OCI-LY3 (cell line): ENCODE measurements at regions not wholly inside any gene's neighbourhood (a gene's known extent, or its start where the extent isn't known, plus 50 kb on each side); places are given as distances from the start of the nearest gene placed in this dataset.

Source experiments
- H2AFZ ChIP-seq: fragments of 200-600, 300-600 bp; shearing (Covaris generic); 2 replicates; pipeline ENCODE4 v1.6.0; 2014; ENCODE audit warnings: antibody characterized with exemption, low read depth, low read length
- H3K27ac ChIP-seq: fragments of 200-600, 300-600 bp; sonication (generic); 2 replicates; pipeline ENCODE4 v1.5.1; 2014; ENCODE audit warnings: mild to moderate bottlenecking, low read length, moderate library complexity, mixed read lengths
- H3K27me3 ChIP-seq: fragments of 200-600, 300-600 bp; sonication (generic); 2 replicates; pipeline ENCODE4 v1.6.1; 2014; ENCODE audit warnings: low read depth, low read length, mixed read lengths
- H3K36me3 ChIP-seq: fragments of 200-600, 300-600 bp; sonication (generic); replicated peaks from 2 replicates; pipeline ENCODE3; 2014; ENCODE audit warnings: low read depth, low read length, mixed read lengths
- H3K4me1 ChIP-seq: fragments of 300-600, 200-600 bp; sonication (generic); 2 replicates; pipeline ENCODE4 v1.6.1; 2014; ENCODE audit warnings: low read length, mixed read lengths
- H3K4me2 ChIP-seq: fragments of 200-600, 300-600 bp; sonication (generic); 2 replicates; pipeline ENCODE4 v1.6.1; 2014; ENCODE audit warnings: low read length, mixed read lengths
- H3K4me3 ChIP-seq: fragments of 300-600, 200-600 bp; sonication (generic); 2 replicates; pipeline ENCODE4 v1.5.1; 2014; ENCODE audit warnings: antibody characterized with exemption, mild to moderate bottlenecking, low read length, moderate library complexity
- H3K79me2 ChIP-seq: fragments of 300-600, 200-600 bp; shearing (Covaris generic); 2 replicates; pipeline ENCODE4 v1.6.1; 2014; ENCODE audit warnings: mild to moderate bottlenecking, low read length, mixed read lengths
- H3K9ac ChIP-seq: fragments of 300-600, 200-600 bp; shearing (Covaris generic); 2 replicates; pipeline ENCODE4 v1.6.0; 2014; ENCODE audit warnings: mild to moderate bottlenecking, low read length, moderate library complexity
- H3K9me3 ChIP-seq: fragments of 200-600, 300-600 bp; shearing (Covaris generic); 2 replicates; pipeline ENCODE4 v1.6.1; 2014; ENCODE audit warnings: low read length, mixed read lengths; ENCODE audit not compliant: insufficient read depth
- H4K20me1 ChIP-seq: fragments of 200-600, 300-600 bp; sonication (generic); 2 replicates; pipeline ENCODE4 v1.6.1; 2016; ENCODE audit warnings: low read length, mixed read lengths; ENCODE audit not compliant: insufficient read depth
- EZH2phosphoT487 ChIP-seq: fragments of 200-600 bp; shearing (Covaris generic); IDR thresholded peaks from 2 replicates; pipeline ENCODE4 v1.6.1; 2018; ENCODE audit warnings: antibody characterized with exemption, mixed run types, low read depth
- TF ChIP-seq, protein P1 (sequence below): fragments of 200-600, 300-600 bp; sonication (generic); IDR thresholded peaks from 2 replicates; pipeline ENCODE4 v1.5.1; 2014; ENCODE audit warnings: antibody characterized with exemption, low read length, low read depth

DNA sequence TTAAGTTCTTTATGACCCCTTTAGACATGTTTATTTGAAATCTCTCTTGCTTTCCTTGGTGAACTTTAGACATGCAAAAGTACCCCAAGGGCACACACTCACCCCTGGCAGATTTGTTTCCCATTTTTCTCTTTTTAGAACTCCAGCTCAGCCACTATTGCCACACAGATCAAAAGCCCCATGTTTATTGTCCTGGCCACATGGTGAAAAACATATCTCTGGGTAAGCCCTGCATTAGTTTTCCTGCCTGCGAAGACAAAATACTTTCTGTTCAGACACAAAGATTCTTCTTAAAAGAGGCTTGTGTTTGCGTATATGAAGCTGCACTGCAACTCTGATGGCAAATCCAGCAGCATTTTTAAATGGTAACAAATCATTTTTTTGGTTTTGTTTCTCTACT, 200.0 kb downstream of the POLR1F start:
- H3K9me3 ChIP-seq: no peaks in the 10 kb centered on the region
- no peaks in the 10 kb centered on the region for H3K36me3 ChIP-seq
- no peaks in the 10 kb centered on the region for H3K4me1 ChIP-seq
- H3K9ac ChIP-seq: no peak overlapping the region
- no peaks in the 10 kb centered on the region for H3K27me3 ChIP-seq
- H3K4me2 ChIP-seq: no peak overlapping the region
- no peak overlapping the region for H3K4me3 ChIP-seq
- H3K27ac ChIP-seq: no peak overlapping the region
- H4K20me1 ChIP-seq: no peaks in the 10 kb centered on the region
- no peak overlapping the region for H2AFZ ChIP-seq
- no peaks in the 10 kb centered on the region for H3K79me2 ChIP-seq
- no peak for TF ChIP-seq EZH2phosphoT487
- TF ChIP-seq, protein P1, sequence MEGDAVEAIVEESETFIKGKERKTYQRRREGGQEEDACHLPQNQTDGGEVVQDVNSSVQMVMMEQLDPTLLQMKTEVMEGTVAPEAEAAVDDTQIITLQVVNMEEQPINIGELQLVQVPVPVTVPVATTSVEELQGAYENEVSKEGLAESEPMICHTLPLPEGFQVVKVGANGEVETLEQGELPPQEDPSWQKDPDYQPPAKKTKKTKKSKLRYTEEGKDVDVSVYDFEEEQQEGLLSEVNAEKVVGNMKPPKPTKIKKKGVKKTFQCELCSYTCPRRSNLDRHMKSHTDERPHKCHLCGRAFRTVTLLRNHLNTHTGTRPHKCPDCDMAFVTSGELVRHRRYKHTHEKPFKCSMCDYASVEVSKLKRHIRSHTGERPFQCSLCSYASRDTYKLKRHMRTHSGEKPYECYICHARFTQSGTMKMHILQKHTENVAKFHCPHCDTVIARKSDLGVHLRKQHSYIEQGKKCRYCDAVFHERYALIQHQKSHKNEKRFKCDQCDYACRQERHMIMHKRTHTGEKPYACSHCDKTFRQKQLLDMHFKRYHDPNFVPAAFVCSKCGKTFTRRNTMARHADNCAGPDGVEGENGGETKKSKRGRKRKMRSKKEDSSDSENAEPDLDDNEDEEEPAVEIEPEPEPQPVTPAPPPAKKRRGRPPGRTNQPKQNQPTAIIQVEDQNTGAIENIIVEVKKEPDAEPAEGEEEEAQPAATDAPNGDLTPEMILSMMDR: no peak

DNA sequence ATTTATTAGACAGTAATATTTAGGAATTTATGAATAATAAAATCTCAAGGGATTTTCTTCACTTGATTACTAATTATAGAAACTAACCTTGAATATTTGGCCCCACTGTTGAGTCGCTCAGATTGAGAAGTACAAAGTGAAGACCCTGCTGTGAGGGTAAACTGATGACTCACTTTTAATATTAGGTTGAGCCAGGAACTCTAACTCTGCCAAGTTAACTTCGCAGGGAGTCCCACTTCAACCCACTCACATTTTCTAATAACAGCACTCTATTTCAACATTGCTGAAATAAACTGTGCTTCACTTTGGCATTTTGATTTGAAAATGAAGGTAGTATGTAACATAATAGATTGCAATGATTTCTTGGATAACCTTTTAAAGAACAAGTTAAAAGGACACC, 200.7 kb downstream of the POLR1F start:
- Histone ChIP-seq H4K20me1 (no peaks in the 10 kb centered on the region), H3K27ac (no peak overlapping the region), H3K4me2 (no peak overlapping the region), H3K79me2 (no peaks in the 10 kb centered on the region), H3K4me1 (no peaks in the 10 kb centered on the region), H3K9me3 (no peaks in the 10 kb centered on the region), H3K4me3 (no peak overlapping the region), H2AFZ (no peak overlapping the region), H3K9ac (no peak overlapping the region), H3K27me3 (no peaks in the 10 kb centered on the region), H3K36me3 (no peaks in the 10 kb centered on the region)
- no peak for TF ChIP-seq EZH2phosphoT487
- TF ChIP-seq, protein P1: no peak

DNA sequence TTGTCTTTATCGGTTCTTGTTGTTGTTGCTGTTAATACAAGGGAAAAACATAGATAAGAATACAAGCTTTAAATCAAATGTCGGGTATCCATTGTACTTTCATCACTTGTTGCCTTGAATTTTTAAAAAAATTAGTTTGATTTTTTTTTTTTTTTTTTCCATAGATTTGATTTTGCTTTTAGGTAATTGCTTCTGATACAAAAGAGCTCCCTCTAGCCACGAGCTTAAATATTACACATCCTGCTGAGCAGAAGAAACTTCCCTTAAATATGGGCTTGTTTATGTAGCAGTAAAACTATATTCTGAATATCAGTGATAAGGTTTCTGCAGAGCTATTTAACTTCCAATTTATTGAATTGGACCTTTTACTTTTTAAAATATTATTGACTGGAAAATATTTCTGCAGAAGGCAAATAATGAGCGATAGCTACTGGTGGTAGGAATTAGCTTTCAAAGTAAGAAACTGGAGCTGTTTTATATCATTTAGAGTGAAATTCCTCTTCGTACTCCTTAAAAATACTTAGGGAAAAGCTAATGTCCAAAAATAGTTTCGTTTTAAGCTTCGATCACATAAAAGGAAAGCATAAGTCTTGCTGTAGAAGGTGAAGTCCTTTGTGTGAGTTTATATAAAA, 216.9 kb downstream of the POLR1F start:
- no peaks in the 10 kb centered on the region for H3K9me3 ChIP-seq
- peak overlapping the region; percentile 33; the same call in 1 of the 2 replicates for H2AFZ ChIP-seq
- no peak overlapping the region for H3K4me2 ChIP-seq
- no peak overlapping the region for H3K9ac ChIP-seq
- TF ChIP-seq, protein P1: peak; percentile 54
- no peak for TF ChIP-seq EZH2phosphoT487
- no peaks in the 10 kb centered on the region for H4K20me1 ChIP-seq
- no peaks in the 10 kb centered on the region for H3K79me2 ChIP-seq
- no peak overlapping the region for H3K4me3 ChIP-seq
- peaks cover 11% of the 10 kb centered on the region for H3K4me1 ChIP-seq
- no peaks in the 10 kb centered on the region for H3K27me3 ChIP-seq
- no peaks in the 10 kb centered on the region for H3K36me3 ChIP-seq
- H3K27ac ChIP-seq: no peak overlapping the region

DNA sequence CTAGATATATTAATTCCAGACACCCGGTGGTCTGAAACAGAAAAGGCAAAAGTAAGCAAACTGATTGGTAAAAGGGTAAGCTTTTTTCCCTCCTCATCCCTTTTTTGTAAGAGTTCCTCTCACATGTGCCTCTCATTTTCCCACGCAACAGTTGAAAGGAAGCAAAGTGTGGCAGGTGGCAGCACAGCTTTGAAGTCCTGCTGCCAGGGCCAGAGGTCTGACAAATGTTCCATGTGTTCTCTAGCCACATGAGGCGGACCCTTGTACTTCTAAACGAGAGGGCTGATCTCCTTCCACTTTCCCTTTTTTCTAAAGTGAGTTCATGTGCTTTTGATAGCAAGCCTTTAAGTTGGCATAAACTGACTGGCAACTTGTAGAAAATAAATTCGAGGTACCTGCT, 217.5 kb downstream of the POLR1F start:
- Histone ChIP-seq H2AFZ (no peak overlapping the region), H3K4me3 (no peak overlapping the region), H3K27me3 (no peaks in the 10 kb centered on the region), H4K20me1 (no peaks in the 10 kb centered on the region), H3K4me1 (peaks cover 5% of the 10 kb centered on the region), H3K36me3 (no peaks in the 10 kb centered on the region), H3K79me2 (no peaks in the 10 kb centered on the region), H3K9me3 (no peaks in the 10 kb centered on the region), H3K27ac (no peak overlapping the region), H3K9ac (no peak overlapping the region), H3K4me2 (no peak overlapping the region)
- TF ChIP-seq, protein P1: no peak
- no peak for TF ChIP-seq EZH2phosphoT487
